SK-N-SH treated with all-trans-retinoic acid at 6 μM for 48 hours (cell line): ENCODE measurements at regions not wholly inside any gene's neighbourhood (a gene's known extent, or its start where the extent isn't known, plus 50 kb on each side); places are given as distances from the start of the nearest gene placed in this dataset.

Experiments
- ATAC-seq: fragments of 200-7000 bp; cut with Tn5 transposase; 3 replicates; pipeline ENCODE4 v1.9.1; 2020; ENCODE audit warnings: mild to moderate bottlenecking, moderate library complexity
- ARNTL ChIP-seq: fragments of 450-650 bp; formaldehyde crosslinking; IDR thresholded peaks from 2 replicates; pipeline ENCODE4 v1.5.0; 2020; ENCODE audit warnings: low read depth, mild to moderate bottlenecking, moderate library complexity, borderline replicate concordance
- BACH2 ChIP-seq: fragments of 250-450 bp; sonication (Bioruptor Pico); IDR thresholded peaks from 2 replicates; pipeline ENCODE4 v1.9.0; 2021; ENCODE audit warnings: mild to moderate bottlenecking, borderline replicate concordance
- CREB5 ChIP-seq: fragments of 250-450 bp; sonication (Bioruptor Pico); IDR thresholded peaks from 2 replicates; pipeline ENCODE4 v1.5.1; 2020; ENCODE audit warnings: low read depth, mild to moderate bottlenecking, moderate library complexity
- CSDC2 ChIP-seq: fragments of 250-450 bp; sonication (Bioruptor Pico); IDR thresholded peaks from 2 replicates; pipeline ENCODE4 v1.5.0; 2020; ENCODE audit warnings: mild to moderate bottlenecking, moderate library complexity
- CSRNP3 ChIP-seq: fragments of 250-450 bp; sonication (Bioruptor Pico); IDR thresholded peaks from 2 replicates; pipeline ENCODE4 v1.5.1; 2021; ENCODE audit warnings: mild to moderate bottlenecking, moderate library complexity
- ESRRG ChIP-seq: fragments of 250-450 bp; sonication (Bioruptor Pico); IDR thresholded peaks from 2 replicates; pipeline ENCODE4 v1.6.1; 2021; ENCODE audit warnings: mild to moderate bottlenecking
- GLIS3 ChIP-seq: fragments of 250-450 bp; sonication (Bioruptor Pico); IDR thresholded peaks from 2 replicates; pipeline ENCODE4 v1.5.0; 2020; ENCODE audit warnings: mild to moderate bottlenecking, moderate library complexity
- ISL1 ChIP-seq: fragments of 250-450 bp; sonication (Bioruptor Pico); IDR thresholded peaks from 2 replicates; pipeline ENCODE4 v2.1.2; 2022; ENCODE audit warnings: mild to moderate bottlenecking, moderate library complexity
- OSR1 ChIP-seq: fragments of 250-450 bp; sonication (Bioruptor Pico); IDR thresholded peaks from 2 replicates; pipeline ENCODE4 v1.8.0; 2022; ENCODE audit warnings: moderate library complexity, mild to moderate bottlenecking, inconsistent platforms
- PATZ1 ChIP-seq: fragments of 250-450 bp; sonication (Bioruptor Pico); IDR thresholded peaks from 2 replicates; pipeline ENCODE4 v1.8.0; 2020; ENCODE audit warnings: mild to moderate bottlenecking, moderate library complexity, borderline replicate concordance
- PPARA ChIP-seq: fragments of 250-450 bp; sonication (Bioruptor Pico); IDR thresholded peaks from 2 replicates; pipeline ENCODE4 v1.5.0; 2020; ENCODE audit warnings: mild to moderate bottlenecking, borderline replicate concordance
- SNAI2 ChIP-seq: fragments of 250-450 bp; sonication (Bioruptor Pico); IDR thresholded peaks from 2 replicates; pipeline ENCODE4 v1.5.0; 2020; ENCODE audit warnings: mild to moderate bottlenecking, moderate library complexity
- TCF4 ChIP-seq: fragments of 250-450 bp; sonication (Bioruptor Pico); IDR thresholded peaks from 2 replicates; pipeline ENCODE4 v1.8.0; 2021; ENCODE audit warnings: mild to moderate bottlenecking, moderate library complexity, borderline replicate concordance
- TSHZ2 ChIP-seq: fragments of 250-450 bp; sonication (Bioruptor Pico); IDR thresholded peaks from 2 replicates; pipeline ENCODE4 v1.5.0; 2020; ENCODE audit warnings: mild to moderate bottlenecking, moderate library complexity
- ZC3H10 ChIP-seq: fragments of 250-450 bp; sonication (Bioruptor Pico); IDR thresholded peaks from 2 replicates; pipeline ENCODE4 v1.5.1; 2021; ENCODE audit warnings: mild to moderate bottlenecking, moderate library complexity
- ZFP3 ChIP-seq: fragments of 250-450 bp; sonication (Bioruptor Pico); IDR thresholded peaks from 2 replicates; pipeline ENCODE4 v1.5.0; 2020; ENCODE audit warnings: mild to moderate bottlenecking, moderate library complexity
- ZFP30 ChIP-seq: fragments of 450-650 bp; formaldehyde crosslinking; IDR thresholded peaks from 2 replicates; pipeline ENCODE4 v1.5.0; 2022; ENCODE audit warnings: mild to moderate bottlenecking, moderate library complexity
- ZNF565 ChIP-seq: fragments of 450-650 bp; formaldehyde crosslinking; conservative IDR thresholded peaks from 2 replicates; pipeline ENCODE4 v1.5.0; 2020; ENCODE audit warnings: low read depth, mild to moderate bottlenecking, moderate library complexity
- ZNF70 ChIP-seq: fragments of 450-650 bp; formaldehyde crosslinking; IDR thresholded peaks from 2 replicates; pipeline ENCODE4 v1.5.0; 2020; ENCODE audit warnings: mild to moderate bottlenecking, moderate library complexity
- ZNF8 ChIP-seq: fragments of 450-650 bp; formaldehyde crosslinking; IDR thresholded peaks from 2 replicates; pipeline ENCODE4 v1.5.0; 2020; ENCODE audit warnings: mild to moderate bottlenecking, moderate library complexity
- TF ChIP-seq, protein P1 (sequence below): fragments of 250-450 bp; sonication (Bioruptor Pico); IDR thresholded peaks from 2 replicates; pipeline ENCODE4 v1.8.0; 2021; ENCODE audit warnings: low read depth, mild to moderate bottlenecking, moderate library complexity, borderline replicate concordance

GRCh38 chr4:111022758-111023157 is 399.9 kb upstream of the PITX2 start:
- no peak for ATAC-seq
- TF ChIP-seq ESRRG (CRISPR knock-in tag) (no peak), OSR1 (CRISPR knock-in tag) (no peak), ARNTL (no peak), ZNF8 (CRISPR knock-in tag) (no peak), ZC3H10 (CRISPR knock-in tag) (no peak), TSHZ2 (no peak), CSRNP3 (CRISPR knock-in tag) (no peak), CREB5 (CRISPR knock-in tag) (no peak), ZFP30 (CRISPR knock-in tag) (no peak), ZFP3 (CRISPR knock-in tag) (no peak), BACH2 (CRISPR knock-in tag) (no peak), GLIS3 (no peak), PATZ1 (CRISPR knock-in tag) (no peak), CSDC2 (no peak), SNAI2 (CRISPR knock-in tag) (no peak), ZNF70 (CRISPR knock-in tag) (no peak)
- TF ChIP-seq, protein P1, sequence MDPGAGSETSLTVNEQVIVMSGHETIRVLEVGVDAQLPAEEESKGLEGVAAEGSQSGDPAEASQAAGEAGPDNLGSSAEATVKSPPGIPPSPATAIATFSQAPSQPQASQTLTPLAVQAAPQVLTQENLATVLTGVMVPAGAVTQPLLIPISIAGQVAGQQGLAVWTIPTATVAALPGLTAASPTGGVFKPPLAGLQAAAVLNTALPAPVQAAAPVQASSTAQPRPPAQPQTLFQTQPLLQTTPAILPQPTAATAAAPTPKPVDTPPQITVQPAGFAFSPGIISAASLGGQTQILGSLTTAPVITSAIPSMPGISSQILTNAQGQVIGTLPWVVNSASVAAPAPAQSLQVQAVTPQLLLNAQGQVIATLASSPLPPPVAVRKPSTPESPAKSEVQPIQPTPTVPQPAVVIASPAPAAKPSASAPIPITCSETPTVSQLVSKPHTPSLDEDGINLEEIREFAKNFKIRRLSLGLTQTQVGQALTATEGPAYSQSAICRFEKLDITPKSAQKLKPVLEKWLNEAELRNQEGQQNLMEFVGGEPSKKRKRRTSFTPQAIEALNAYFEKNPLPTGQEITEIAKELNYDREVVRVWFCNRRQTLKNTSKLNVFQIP (CRISPR knock-in tag): no peak

DNA sequence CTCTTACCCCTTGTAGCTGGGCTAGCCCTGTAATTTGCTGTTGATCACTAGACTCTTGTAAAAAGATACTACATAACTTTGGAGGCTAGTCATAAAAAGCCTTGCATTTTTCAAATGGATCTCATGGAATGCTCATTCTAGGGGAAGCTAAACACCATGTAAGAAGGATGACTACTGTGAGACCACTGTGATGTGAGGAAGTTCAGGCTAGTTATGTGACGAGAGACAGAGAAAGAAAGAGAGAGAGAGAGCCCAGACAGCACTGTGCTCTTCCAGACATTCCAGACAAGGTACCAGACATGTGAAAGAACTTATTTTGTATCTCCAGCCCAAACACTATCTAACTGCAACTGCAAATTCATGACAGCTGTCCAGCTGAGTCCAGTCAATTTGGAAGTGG is 404.6 kb upstream of the PITX2 start:
- ATAC-seq: no peak
- TF ChIP-seq CSDC2: no peak
- no peak for TF ChIP-seq OSR1 (CRISPR knock-in tag)
- TF ChIP-seq PPARA (CRISPR knock-in tag): no peak
- no peak for TF ChIP-seq ZNF8 (CRISPR knock-in tag)
- no peak for TF ChIP-seq ZFP3 (CRISPR knock-in tag)
- no peak for TF ChIP-seq CSRNP3 (CRISPR knock-in tag)
- TF ChIP-seq ZNF565 (CRISPR knock-in tag): no peak
- no peak for TF ChIP-seq ESRRG (CRISPR knock-in tag)
- no peak for TF ChIP-seq ISL1
- no peak for TF ChIP-seq ZFP30 (CRISPR knock-in tag)
- TF ChIP-seq TCF4 (CRISPR knock-in tag): no peak
- no peak for TF ChIP-seq TSHZ2
- TF ChIP-seq CREB5 (CRISPR knock-in tag): no peak
- TF ChIP-seq GLIS3: no peak
